GM23338 (cell line): ENCODE measurements at regions not wholly inside any gene's neighbourhood (a gene's known extent, or its start where the extent isn't known, plus 50 kb on each side); places are given as distances from the start of the nearest gene placed in this dataset.

Source experiments
- CREB1 ChIP-seq: fragments of 250-450 bp; sonication (Bioruptor Pico); IDR thresholded peaks from 2 replicates; pipeline ENCODE4 v1.5.0; 2020; ENCODE audit warnings: low read depth, mild to moderate bottlenecking, moderate library complexity
- CTCF ChIP-seq, 2 experiments: fragments of 200-600 bp in 1 of 2; sonication (generic) in 1 of 2; conservative IDR thresholded peaks; 2 replicates each; pipeline versions ENCODE4 v1.5.1 to v1.6.1; 2016 to 2017; ENCODE audit warnings: antibody characterized with exemption in 2 of 2, low read depth in 2 of 2, mild to moderate bottlenecking in 2 of 2, moderate library complexity in 1 of 2
- EZH2 ChIP-seq: fragments of 200-600 bp; sonication (generic); IDR thresholded peaks from one replicate; pipeline ENCODE4 v1.8.0; 2017; ENCODE audit warnings: antibody characterized with exemption, mild to moderate bottlenecking, low read depth; ENCODE audit not compliant: unreplicated experiment
- EZH2phosphoT487 ChIP-seq: fragments of 200-600 bp; sonication (generic); IDR thresholded peaks from one replicate; pipeline ENCODE4 v1.8.1; 2018; ENCODE audit warnings: antibody characterized with exemption; ENCODE audit not compliant: unreplicated experiment
- JUNB ChIP-seq: IDR thresholded peaks from one replicate; pipeline ENCODE4 v1.6.1; 2016; ENCODE audit warnings: antibody characterized with exemption; ENCODE audit not compliant: unreplicated experiment
- NANOG ChIP-seq: IDR thresholded peaks from 2 replicates; pipeline ENCODE4 v1.6.1; 2016; ENCODE audit warnings: antibody characterized with exemption, borderline replicate concordance
- POLR2AphosphoS5 ChIP-seq: IDR thresholded peaks from 2 replicates; pipeline ENCODE4 v1.6.1; 2016; ENCODE audit warnings: antibody characterized with exemption, low read depth
- REST ChIP-seq: IDR thresholded peaks from one replicate; pipeline ENCODE4 v1.6.1; 2018; ENCODE audit warnings: antibody characterized with exemption; ENCODE audit not compliant: unreplicated experiment
- STAT1 ChIP-seq: IDR thresholded peaks from one replicate; pipeline ENCODE4 v1.6.1; 2016; ENCODE audit warnings: antibody characterized with exemption; ENCODE audit not compliant: unreplicated experiment
- ZNF114 ChIP-seq: fragments of 250-450 bp; sonication (Bioruptor Pico); IDR thresholded peaks from 2 replicates; pipeline ENCODE4 v1.5.0; 2020; ENCODE audit warnings: mild to moderate bottlenecking, moderate library complexity
- TF ChIP-seq, protein P1 (sequence below): IDR thresholded peaks from 2 replicates; pipeline ENCODE4 v1.6.1; 2016; ENCODE audit warnings: antibody characterized with exemption

GRCh38 chr3:185988080-185988815 lies 50.4 kb upstream of the TRA2B start:
- TF ChIP-seq CTCF (conservative IDR thresholded peaks at IDR 0.05; ENCODE audit: low read depth in 2 of 2) (peak; percentile 29 to 42), CREB1 (CRISPR knock-in tag) (no peak), EZH2 (no peak), EZH2phosphoT487 (no peak), JUNB (no peak), POLR2AphosphoS5 (no peak), STAT1 (no peak), REST (no peak), NANOG (no peak), ZNF114 (CRISPR knock-in tag) (no peak)
- TF ChIP-seq, protein P1, sequence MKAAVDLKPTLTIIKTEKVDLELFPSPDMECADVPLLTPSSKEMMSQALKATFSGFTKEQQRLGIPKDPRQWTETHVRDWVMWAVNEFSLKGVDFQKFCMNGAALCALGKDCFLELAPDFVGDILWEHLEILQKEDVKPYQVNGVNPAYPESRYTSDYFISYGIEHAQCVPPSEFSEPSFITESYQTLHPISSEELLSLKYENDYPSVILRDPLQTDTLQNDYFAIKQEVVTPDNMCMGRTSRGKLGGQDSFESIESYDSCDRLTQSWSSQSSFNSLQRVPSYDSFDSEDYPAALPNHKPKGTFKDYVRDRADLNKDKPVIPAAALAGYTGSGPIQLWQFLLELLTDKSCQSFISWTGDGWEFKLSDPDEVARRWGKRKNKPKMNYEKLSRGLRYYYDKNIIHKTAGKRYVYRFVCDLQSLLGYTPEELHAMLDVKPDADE, result no peak
